Astrocyte of the spinal cord (primary cell): ENCODE measurements at regions not wholly inside any gene's neighbourhood (a gene's known extent, or its start where the extent isn't known, plus 50 kb on each side); places are given as distances from the start of the nearest gene placed in this dataset.

Source experiments
- DNase-seq: peaks from one replicate; pipeline ENCODE4 v3.0.0; 2011; ENCODE audit warnings: low read depth, low spot score
- H3K4me3 ChIP-seq: 2 replicates; pipeline ENCODE4 v1.5.1; 2011; ENCODE audit warnings: low read depth, mild to moderate bottlenecking, low read length, moderate library complexity
- CTCF ChIP-seq: IDR thresholded peaks from 2 replicates; pipeline ENCODE4 v1.5.1; 2012; ENCODE audit warnings: low read depth, mild to moderate bottlenecking, low read length, inconsistent platforms
- in situ Hi-C: cut with HindIII; loops from 2 replicates; pipeline ENCODE4 v1.10.0; 2017; ENCODE audit warnings: low sequenced_read_pairs

- no peak for DNase-seq
- in situ Hi-C loops: no loop called here
- no peak overlapping the region for H3K4me3 ChIP-seq
- TF ChIP-seq CTCF: no peak
These were observed 1183.1 kb downstream of the ZPLD1 start for GRCh38 chr3:103617961-103618360.

GRCh38 chr3:103624271-103624670, 1189.5 kb downstream of the ZPLD1 start:
- TF ChIP-seq CTCF: no peak
- no peak overlapping the region for H3K4me3 ChIP-seq
- in situ Hi-C loops: no loop called here
- DNase-seq: no peak

- in situ Hi-C loops: no loop called here
These were observed 1194.6 kb downstream of the ZPLD1 start for GRCh38 chr3:103629391-103629790.

GRCh38 chr3:103644450-103644849, 1209.6 kb downstream of the ZPLD1 start:
- in situ Hi-C loops: no loop called here
- H3K4me3 ChIP-seq: no peak overlapping the region
- no peak for TF ChIP-seq CTCF
- DNase-seq: peak; percentile 37

More at GRCh38 chr3:103629391-103629790, 1194.6 kb downstream of the ZPLD1 start:
- DNase-seq: no peak
- no peak overlapping the region for H3K4me3 ChIP-seq
- TF ChIP-seq CTCF: no peak

- in situ Hi-C loops: no loop called here
- no peak for TF ChIP-seq CTCF
- DNase-seq: no peak
- H3K4me3 ChIP-seq: no peak overlapping the region
These were observed 1219.2 kb downstream of the ZPLD1 start for GRCh38 chr3:103653996-103654395.

- no peak for DNase-seq
- no peak for TF ChIP-seq CTCF
- no peak overlapping the region for H3K4me3 ChIP-seq
- in situ Hi-C loops: no loop called here
These were observed 1222.9 kb downstream of the ZPLD1 start for GRCh38 chr3:103657756-103658155.

- in situ Hi-C loops: no loop called here
- no peak for TF ChIP-seq CTCF
- H3K4me3 ChIP-seq: no peak overlapping the region
- DNase-seq: no peak
These were observed 1226.0 kb downstream of the ZPLD1 start for GRCh38 chr3:103660810-103661209.
